HCT116 (cell line): ENCODE measurements at regions not wholly inside any gene's neighbourhood (a gene's known extent, or its start where the extent isn't known, plus 50 kb on each side); places are given as distances from the start of the nearest gene placed in this dataset.

Source experiments
- ATAC-seq: fragments of 200-7000 bp; cut with Tn5 transposase; 2 replicates; pipeline ENCODE4 v1.9.1; 2020; ENCODE audit warnings: mild to moderate bottlenecking, moderate library complexity
- BruUV-seq: library from RNA; stranded (reverse); fragments of 400-500 nt; replicated peaks from 2 replicates; lab custom pipeline; 2021; lab: Mats Ljungman, UMichigan
- CTCF ChIA-PET: fragments of 300-600 bp; sonication (Branson Sonifier 250); formaldehyde crosslinking; loops from one replicate; lab custom pipeline; 2021; ENCODE audit warnings: antibody characterized with exemption; lab: Charles Lee
- POLR2A ChIA-PET: fragments of 300-600, 350-600 bp; sonication (Branson Sonifier 250); formaldehyde crosslinking; loops from one replicate; lab custom pipeline; 2021; ENCODE audit warnings: antibody characterized with exemption; lab: Charles Lee
- RAD21 ChIA-PET, 2 experiments: fragments of 300-600 bp; sonication (Branson Sonifier 250); formaldehyde crosslinking; loops; one replicate each; lab custom pipeline; 2023; ENCODE audit warnings: low total read pairs in 2 of 2; ENCODE audit not compliant: uncharacterized antibody in 2 of 2, unreplicated experiment in 2 of 2, low non-redundant PET in 1 of 2; lab: Charles Lee
- DNase-seq: peaks from one replicate; pipeline ENCODE4 v3.0.0-alpha.2; 2010; ENCODE audit warnings: low read depth, low spot score
- H2AFZ ChIP-seq: fragments of 200-600 bp; shearing (Covaris generic), sonication (generic); 2 replicates; pipeline ENCODE4 v1.6.1; 2017; ENCODE audit warnings: low read depth, mixed run types, mixed read lengths, antibody characterized with exemption, low read length; ENCODE audit not compliant: poor library complexity, severe bottlenecking
- H3K27ac ChIP-seq: 2 replicates; pipeline ENCODE4 v1.5.1; 2012; ENCODE audit warnings: low read depth, low read length
- H3K27me3 ChIP-seq: fragments of 200-600 bp; sonication (generic); 2 replicates; pipeline ENCODE4 v1.6.1; 2016; ENCODE audit warnings: mixed run types, low read length, mixed read lengths; ENCODE audit not compliant: insufficient read depth
- H3K36me3 ChIP-seq, 2 experiments: fragments of 200-500 bp in 1 of 2; fragments of 200-600 bp in 1 of 2; sonication (Bioruptor generic) in 1 of 2; sonication (generic) in 1 of 2; 2 replicates each; pipeline versions ENCODE4 v1.5.1 to v1.6.1; 2014 to 2016; ENCODE audit warnings: low read length in 2 of 2, inconsistent platforms in 1 of 2, mixed read lengths in 1 of 2, mixed run types in 1 of 2; ENCODE audit not compliant: insufficient read depth in 2 of 2, control insufficient read depth in 1 of 2
- H3K4me1 ChIP-seq, 2 experiments: fragments of 200-600 bp in 1 of 2; sonication (generic) in 1 of 2; 2 replicates each; pipeline versions ENCODE4 v1.5.1 to v1.6.1; 2012 to 2017; ENCODE audit warnings: low read length in 2 of 2, inconsistent platforms in 1 of 2, mild to moderate bottlenecking in 1 of 2, mixed read lengths in 1 of 2, mixed run types in 1 of 2, moderate library complexity in 1 of 2; ENCODE audit not compliant: insufficient read depth in 2 of 2, control insufficient read depth in 1 of 2
- H3K4me2 ChIP-seq: fragments of 200-600 bp; sonication (generic); 2 replicates; pipeline ENCODE4 v1.6.1; 2017; ENCODE audit warnings: mixed run types, low read length, mixed read lengths
- H3K4me3 ChIP-seq, 2 experiments: fragments of 200-600 bp in 1 of 2; sonication (generic) in 1 of 2; replicated peaks in 1 of 2; 2 replicates each; pipeline ENCODE4 v1.5.1; 2011 to 2016; ENCODE audit warnings: low read length in 2 of 2, control low read depth in 1 of 2, low read depth in 1 of 2, mild to moderate bottlenecking in 1 of 2, mixed read lengths in 1 of 2, mixed run types in 1 of 2
- H3K79me2 ChIP-seq: fragments of 200-600 bp; sonication (generic); 2 replicates; pipeline ENCODE4 v1.6.1; 2017; ENCODE audit warnings: mild to moderate bottlenecking, mixed run types, low read length, moderate library complexity, mixed read lengths; ENCODE audit not compliant: insufficient read depth
- H3K9ac ChIP-seq: fragments of 200-600 bp; sonication (generic); 2 replicates; pipeline ENCODE4 v1.6.1; 2016; ENCODE audit warnings: low read length, mixed read lengths
- H3K9me2 ChIP-seq: fragments of 200-600 bp; sonication (generic), shearing (Covaris generic); 2 replicates; pipeline ENCODE4 v1.6.1; 2017; ENCODE audit warnings: mixed run types, mild to moderate bottlenecking, moderate library complexity; ENCODE audit not compliant: insufficient read depth
- H3K9me3 ChIP-seq, 2 experiments: fragments of 200-500 bp in 1 of 2; fragments of 200-600 bp in 1 of 2; sonication (Bioruptor generic) in 1 of 2; sonication (generic) in 1 of 2; 2 replicates each; pipeline ENCODE4 v1.6.1; 2014 to 2017; ENCODE audit warnings: low read length in 2 of 2, mixed read lengths in 2 of 2, inconsistent platforms in 1 of 2, low read depth in 1 of 2, mild to moderate bottlenecking in 1 of 2, mixed run types in 1 of 2, moderate library complexity in 1 of 2; ENCODE audit not compliant: control insufficient read depth in 1 of 2, insufficient read depth in 1 of 2
- H4K20me1 ChIP-seq: fragments of 200-600 bp; sonication (generic), shearing (Covaris generic); 2 replicates; pipeline ENCODE4 v1.6.1; 2017; ENCODE audit warnings: mixed run types, mild to moderate bottlenecking, moderate library complexity; ENCODE audit not compliant: insufficient read depth
- CBX3 ChIP-seq: IDR thresholded peaks from 2 replicates; pipeline ENCODE4 v1.6.1; 2012; ENCODE audit warnings: low read depth
- CTCF ChIP-seq, 3 experiments: fragments of 200-600 bp in 1 of 3; sonication (generic) in 1 of 3; IDR thresholded peaks in 2 of 3; conservative IDR thresholded peaks in 1 of 3; 2 replicates each; pipeline ENCODE4 v1.5.1; 2012 to 2017; ENCODE audit warnings: low read depth in 2 of 3, low read length in 2 of 3, antibody characterized with exemption in 1 of 3, borderline replicate concordance in 1 of 3, control low read depth in 1 of 3, mild to moderate bottlenecking in 1 of 3, mixed read lengths in 1 of 3, mixed run types in 1 of 3, moderate library complexity in 1 of 3; ENCODE audit not compliant: insufficient read depth in 1 of 3
- ELF1 ChIP-seq: IDR thresholded peaks from 2 replicates; pipeline ENCODE4 v1.6.1; 2012; ENCODE audit warnings: low read depth, borderline replicate concordance
- EZH2 ChIP-seq: fragments of 200-600 bp; sonication (generic); IDR thresholded peaks from 2 replicates; pipeline ENCODE4 v1.6.1; 2017; ENCODE audit warnings: antibody characterized with exemption, mixed run types
- EZH2phosphoT487 ChIP-seq: fragments of 200-600 bp; IDR thresholded peaks from 2 replicates; pipeline ENCODE4 v1.6.1; 2018; ENCODE audit warnings: antibody characterized with exemption, borderline replicate concordance
- FOSL1 ChIP-seq: IDR thresholded peaks from 2 replicates; pipeline ENCODE4 v1.6.1; 2012; ENCODE audit warnings: low read depth
- POLR2A ChIP-seq: IDR thresholded peaks from 2 replicates; pipeline ENCODE4 v1.7.0; 2011; ENCODE audit warnings: borderline replicate concordance; ENCODE audit not compliant: insufficient read depth, insufficient read length; ENCODE audit errors: extremely low read depth
- RAD21 ChIP-seq: IDR thresholded peaks from 2 replicates; pipeline ENCODE4 v1.6.1; 2012; ENCODE audit warnings: low read depth, mild to moderate bottlenecking
- REST ChIP-seq: IDR thresholded peaks from 2 replicates; pipeline ENCODE4 v1.6.1; 2012; ENCODE audit warnings: low read depth
- SIN3A ChIP-seq: IDR thresholded peaks from 2 replicates; pipeline ENCODE4 v1.6.1; 2012; ENCODE audit warnings: low read depth
- SP1 ChIP-seq: IDR thresholded peaks from 2 replicates; pipeline ENCODE4 v1.6.1; 2012; ENCODE audit warnings: low read depth
- SRF ChIP-seq: IDR thresholded peaks from 2 replicates; pipeline ENCODE4 v1.6.1; 2012; ENCODE audit warnings: low read depth
- ZBTB33 ChIP-seq: IDR thresholded peaks from 2 replicates; pipeline ENCODE4 v1.6.1; 2011; ENCODE audit warnings: mild to moderate bottlenecking, low read length, moderate library complexity; ENCODE audit not compliant: insufficient replicate concordance; ENCODE audit errors: extremely low read depth
- ZFX ChIP-seq: fragments of 450-650 bp; IDR thresholded peaks from 2 replicates; pipeline ENCODE4 v1.6.1; 2017
- ZNF274 ChIP-seq: fragments of 200-500 bp; sonication (Bioruptor generic); IDR thresholded peaks from 2 replicates; pipeline ENCODE4 v1.6.1; 2014; ENCODE audit warnings: mild to moderate bottlenecking, low read depth, low read length, inconsistent platforms
- intact Hi-C: fragments of 100-400 bp; cut with micrococcal nuclease; formaldehyde crosslinking; loops from 2 replicates; pipeline ENCODE4 v1.10.0; 2022

GRCh38 chr4:112894480-112894879 lies 155.0 kb upstream of the ANK2 start (continued):
- TF ChIP-seq REST (no peak), ZNF274 (no peak)
- TF ChIP-seq, all 23 proteins: peak for 0

- BruUV-seq: no TSS peak
- Histone ChIP-seq H3K36me3 (no peaks in the 10 kb centered on the region), H3K9ac (no peak overlapping the region), H3K79me2 (no peaks in the 10 kb centered on the region), H3K9me2 (no peaks in the 10 kb centered on the region), H3K4me2 (no peak overlapping the region), H3K27ac (no peak overlapping the region), H3K27me3 (peaks cover 5% of the 10 kb centered on the region; the same call in 1 of the 2 replicates), H3K9me3 (no peaks in the 10 kb centered on the region), H4K20me1 (no peaks in the 10 kb centered on the region), H3K4me1 (peaks cover 0 to 3% of the 10 kb centered on the region in 2 experiments; a peak in 1 of 4 replicates), H2AFZ (no peak overlapping the region), H3K4me3 (no peak overlapping the region)
- intact Hi-C loops: no loop called here
- ChIA-PET POLR2A (no interaction called here), CTCF (no interaction called here), RAD21 (no interaction called here)
- DNase-seq (no peak), ATAC-seq (no peak)
- TF ChIP-seq SIN3A: no peak
- TF ChIP-seq EZH2phosphoT487: no peak
- TF ChIP-seq SP1: no peak
- no peak for TF ChIP-seq RAD21
- TF ChIP-seq ZNF274: no peak
- TF ChIP-seq REST: no peak
- TF ChIP-seq ELF1: no peak
- no peak for TF ChIP-seq CTCF (IDR thresholded peaks at IDR 0.05 in 2 of 3, conservative IDR thresholded peaks at IDR 0.05 in 1 of 3; ENCODE audit: borderline replicate concordance in 1 of 3, insufficient read depth in 1 of 3, low read depth in 2 of 3, low read length in 2 of 3)
- TF ChIP-seq ZFX: no peak
- TF ChIP-seq ZBTB33: no peak
- TF ChIP-seq EZH2: no peak
- no peak for TF ChIP-seq POLR2A
- no peak for TF ChIP-seq FOSL1
- TF ChIP-seq SRF: no peak
- no peak for TF ChIP-seq CBX3
Observed at GRCh38 chr4:112894951-112895350, 154.5 kb upstream of the ANK2 start.
